HCT116 (cell line): ENCODE measurements at regions not wholly inside any gene's neighbourhood (a gene's known extent, or its start where the extent isn't known, plus 50 kb on each side); places are given as distances from the start of the nearest gene placed in this dataset.

Source experiments
- ATAC-seq: fragments of 200-7000 bp; cut with Tn5 transposase; 2 replicates; pipeline ENCODE4 v1.9.1; 2020; ENCODE audit warnings: mild to moderate bottlenecking, moderate library complexity
- BruUV-seq: library from RNA; stranded (reverse); fragments of 400-500 nt; replicated peaks from 2 replicates; lab custom pipeline; 2021; lab: Mats Ljungman, UMichigan
- CTCF ChIA-PET: fragments of 300-600 bp; sonication (Branson Sonifier 250); formaldehyde crosslinking; loops from one replicate; lab custom pipeline; 2021; ENCODE audit warnings: antibody characterized with exemption; lab: Charles Lee
- POLR2A ChIA-PET: fragments of 300-600, 350-600 bp; sonication (Branson Sonifier 250); formaldehyde crosslinking; loops from one replicate; lab custom pipeline; 2021; ENCODE audit warnings: antibody characterized with exemption; lab: Charles Lee
- RAD21 ChIA-PET, 2 experiments: fragments of 300-600 bp; sonication (Branson Sonifier 250); formaldehyde crosslinking; loops; one replicate each; lab custom pipeline; 2023; ENCODE audit warnings: low total read pairs in 2 of 2; ENCODE audit not compliant: uncharacterized antibody in 2 of 2, unreplicated experiment in 2 of 2, low non-redundant PET in 1 of 2; lab: Charles Lee
- DNase-seq: peaks from one replicate; pipeline ENCODE4 v3.0.0-alpha.2; 2010; ENCODE audit warnings: low read depth, low spot score
- H2AFZ ChIP-seq: fragments of 200-600 bp; shearing (Covaris generic), sonication (generic); 2 replicates; pipeline ENCODE4 v1.6.1; 2017; ENCODE audit warnings: low read depth, mixed run types, mixed read lengths, antibody characterized with exemption, low read length; ENCODE audit not compliant: poor library complexity, severe bottlenecking
- H3K27ac ChIP-seq: 2 replicates; pipeline ENCODE4 v1.5.1; 2012; ENCODE audit warnings: low read depth, low read length
- H3K27me3 ChIP-seq: fragments of 200-600 bp; sonication (generic); 2 replicates; pipeline ENCODE4 v1.6.1; 2016; ENCODE audit warnings: mixed run types, low read length, mixed read lengths; ENCODE audit not compliant: insufficient read depth
- H3K36me3 ChIP-seq, 2 experiments: fragments of 200-500 bp in 1 of 2; fragments of 200-600 bp in 1 of 2; sonication (Bioruptor generic) in 1 of 2; sonication (generic) in 1 of 2; 2 replicates each; pipeline versions ENCODE4 v1.5.1 to v1.6.1; 2014 to 2016; ENCODE audit warnings: low read length in 2 of 2, inconsistent platforms in 1 of 2, mixed read lengths in 1 of 2, mixed run types in 1 of 2; ENCODE audit not compliant: insufficient read depth in 2 of 2, control insufficient read depth in 1 of 2
- H3K4me1 ChIP-seq, 2 experiments: fragments of 200-600 bp in 1 of 2; sonication (generic) in 1 of 2; 2 replicates each; pipeline versions ENCODE4 v1.5.1 to v1.6.1; 2012 to 2017; ENCODE audit warnings: low read length in 2 of 2, inconsistent platforms in 1 of 2, mild to moderate bottlenecking in 1 of 2, mixed read lengths in 1 of 2, mixed run types in 1 of 2, moderate library complexity in 1 of 2; ENCODE audit not compliant: insufficient read depth in 2 of 2, control insufficient read depth in 1 of 2
- H3K4me2 ChIP-seq: fragments of 200-600 bp; sonication (generic); 2 replicates; pipeline ENCODE4 v1.6.1; 2017; ENCODE audit warnings: mixed run types, low read length, mixed read lengths
- H3K4me3 ChIP-seq, 2 experiments: fragments of 200-600 bp in 1 of 2; sonication (generic) in 1 of 2; replicated peaks in 1 of 2; 2 replicates each; pipeline ENCODE4 v1.5.1; 2011 to 2016; ENCODE audit warnings: low read length in 2 of 2, control low read depth in 1 of 2, low read depth in 1 of 2, mild to moderate bottlenecking in 1 of 2, mixed read lengths in 1 of 2, mixed run types in 1 of 2
- H3K79me2 ChIP-seq: fragments of 200-600 bp; sonication (generic); 2 replicates; pipeline ENCODE4 v1.6.1; 2017; ENCODE audit warnings: mild to moderate bottlenecking, mixed run types, low read length, moderate library complexity, mixed read lengths; ENCODE audit not compliant: insufficient read depth
- H3K9ac ChIP-seq: fragments of 200-600 bp; sonication (generic); 2 replicates; pipeline ENCODE4 v1.6.1; 2016; ENCODE audit warnings: low read length, mixed read lengths
- H3K9me2 ChIP-seq: fragments of 200-600 bp; sonication (generic), shearing (Covaris generic); 2 replicates; pipeline ENCODE4 v1.6.1; 2017; ENCODE audit warnings: mixed run types, mild to moderate bottlenecking, moderate library complexity; ENCODE audit not compliant: insufficient read depth
- H3K9me3 ChIP-seq, 2 experiments: fragments of 200-500 bp in 1 of 2; fragments of 200-600 bp in 1 of 2; sonication (Bioruptor generic) in 1 of 2; sonication (generic) in 1 of 2; 2 replicates each; pipeline ENCODE4 v1.6.1; 2014 to 2017; ENCODE audit warnings: low read length in 2 of 2, mixed read lengths in 2 of 2, inconsistent platforms in 1 of 2, low read depth in 1 of 2, mild to moderate bottlenecking in 1 of 2, mixed run types in 1 of 2, moderate library complexity in 1 of 2; ENCODE audit not compliant: control insufficient read depth in 1 of 2, insufficient read depth in 1 of 2
- H4K20me1 ChIP-seq: fragments of 200-600 bp; sonication (generic), shearing (Covaris generic); 2 replicates; pipeline ENCODE4 v1.6.1; 2017; ENCODE audit warnings: mixed run types, mild to moderate bottlenecking, moderate library complexity; ENCODE audit not compliant: insufficient read depth
- ATF3 ChIP-seq: IDR thresholded peaks from 2 replicates; pipeline ENCODE4 v1.6.1; 2012
- CBX3 ChIP-seq: IDR thresholded peaks from 2 replicates; pipeline ENCODE4 v1.6.1; 2012; ENCODE audit warnings: low read depth
- EGR1 ChIP-seq: IDR thresholded peaks from 2 replicates; pipeline ENCODE4 v1.6.1; 2012; ENCODE audit warnings: low read depth
- ELF1 ChIP-seq: IDR thresholded peaks from 2 replicates; pipeline ENCODE4 v1.6.1; 2012; ENCODE audit warnings: low read depth, borderline replicate concordance
- EZH2 ChIP-seq: fragments of 200-600 bp; sonication (generic); IDR thresholded peaks from 2 replicates; pipeline ENCODE4 v1.6.1; 2017; ENCODE audit warnings: antibody characterized with exemption, mixed run types
- EZH2phosphoT487 ChIP-seq: fragments of 200-600 bp; IDR thresholded peaks from 2 replicates; pipeline ENCODE4 v1.6.1; 2018; ENCODE audit warnings: antibody characterized with exemption, borderline replicate concordance
- POLR2A ChIP-seq: IDR thresholded peaks from 2 replicates; pipeline ENCODE4 v1.7.0; 2011; ENCODE audit warnings: borderline replicate concordance; ENCODE audit not compliant: insufficient read depth, insufficient read length; ENCODE audit errors: extremely low read depth
- REST ChIP-seq: IDR thresholded peaks from 2 replicates; pipeline ENCODE4 v1.6.1; 2012; ENCODE audit warnings: low read depth
- SIN3A ChIP-seq: IDR thresholded peaks from 2 replicates; pipeline ENCODE4 v1.6.1; 2012; ENCODE audit warnings: low read depth
- SRF ChIP-seq: IDR thresholded peaks from 2 replicates; pipeline ENCODE4 v1.6.1; 2012; ENCODE audit warnings: low read depth
- YY1 ChIP-seq: IDR thresholded peaks from 2 replicates; pipeline ENCODE4 v1.6.1; 2011; ENCODE audit warnings: low read length, low read depth, moderate library complexity, mild to moderate bottlenecking; ENCODE audit not compliant: insufficient replicate concordance; ENCODE audit errors: extremely low read depth
- ZNF274 ChIP-seq: fragments of 200-500 bp; sonication (Bioruptor generic); IDR thresholded peaks from 2 replicates; pipeline ENCODE4 v1.6.1; 2014; ENCODE audit warnings: mild to moderate bottlenecking, low read depth, low read length, inconsistent platforms
- intact Hi-C: fragments of 100-400 bp; cut with micrococcal nuclease; formaldehyde crosslinking; loops from 2 replicates; pipeline ENCODE4 v1.10.0; 2022

- ChIA-PET CTCF (no interaction called here), POLR2A (no interaction called here), RAD21 (no interaction called here)
- ATAC-seq (no peak), DNase-seq (no peak)
- BruUV-seq: no TSS peak
- Histone ChIP-seq H3K9me3 (no peaks in the 10 kb centered on the region), H4K20me1 (no peaks in the 10 kb centered on the region), H3K9me2 (no peaks in the 10 kb centered on the region), H3K4me1 (no peaks in the 10 kb centered on the region), H3K27ac (no peak overlapping the region), H3K4me3 (no peak overlapping the region), H2AFZ (no peak overlapping the region), H3K27me3 (no peaks in the 10 kb centered on the region), H3K36me3 (no peaks in the 10 kb centered on the region), H3K9ac (no peak overlapping the region), H3K4me2 (no peak overlapping the region), H3K79me2 (no peaks in the 10 kb centered on the region)
- TF ChIP-seq POLR2A: no peak
- TF ChIP-seq CBX3: no peak
- no peak for TF ChIP-seq REST
- intact Hi-C loops: no loop called here
Observed at GRCh38 chrX:9149501-9150245, 115.7 kb upstream of the FAM9B start.

- no peaks in the 10 kb centered on the region for H4K20me1 ChIP-seq
- TF ChIP-seq POLR2A (no peak), SIN3A (no peak), EGR1 (no peak), EZH2phosphoT487 (no peak), YY1 (no peak), ZNF274 (no peak), SRF (no peak), ATF3 (no peak), CBX3 (no peak), EZH2 (no peak), ELF1 (no peak)
- ChIA-PET POLR2A (no interaction called here), CTCF (no interaction called here), RAD21 (no interaction called here)
- H3K4me2 ChIP-seq: no peak overlapping the region
- H3K4me1 ChIP-seq: no peaks in the 10 kb centered on the region
- H3K4me3 ChIP-seq: no peak overlapping the region
- H3K27me3 ChIP-seq: no peaks in the 10 kb centered on the region
- intact Hi-C loops: no loop called here
- no peak overlapping the region for H3K9ac ChIP-seq
- BruUV-seq: no TSS peak
- no peaks in the 10 kb centered on the region for H3K36me3 ChIP-seq
- no peaks in the 10 kb centered on the region for H3K79me2 ChIP-seq
- no peaks in the 10 kb centered on the region for H3K9me3 ChIP-seq
- DNase-seq (no peak), ATAC-seq (no peak)
- H3K27ac ChIP-seq: no peak overlapping the region
- no peak overlapping the region for H2AFZ ChIP-seq
- H3K9me2 ChIP-seq: no peaks in the 10 kb centered on the region
Observed at GRCh38 chrX:9151772-9152307, 117.9 kb upstream of the FAM9B start.
